ENCODE measurements at regions not wholly inside any gene's neighbourhood (a gene's known extent, or its start where the extent isn't known, plus 50 kb on each side); places are given as distances from the start of the nearest gene placed in this dataset.

DNA sequence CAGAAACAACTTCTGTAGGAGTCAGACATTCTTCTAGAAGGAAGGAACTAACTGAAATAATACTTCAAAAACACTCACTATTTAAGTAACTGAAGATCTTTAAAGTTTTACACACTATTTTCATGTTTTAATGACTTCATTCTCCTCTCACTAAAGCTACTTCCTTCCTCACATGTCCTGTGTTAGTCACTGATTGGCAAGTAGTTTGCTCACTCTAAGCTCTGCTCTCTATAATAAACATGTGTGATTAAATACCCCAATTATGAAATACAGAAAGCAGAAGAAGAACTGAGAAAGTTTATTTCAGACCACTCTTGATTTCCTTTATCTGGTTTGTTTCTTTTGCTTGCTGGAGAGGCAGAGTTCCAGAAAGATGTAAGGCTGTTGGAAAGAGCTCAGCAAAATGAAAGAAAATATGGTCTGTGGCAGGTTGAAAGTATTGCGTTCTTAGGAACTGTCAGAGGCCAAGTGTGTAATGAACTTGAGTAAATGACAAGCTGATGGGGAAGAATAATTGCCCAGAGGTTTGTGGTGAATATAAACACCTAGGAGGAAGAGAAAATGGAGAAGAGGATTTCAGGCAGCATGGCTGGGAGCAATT lies 522.0 kb upstream of the SEL1L start:
- Histone ChIP-seq H3K9me3 (ENCODE audit: control insufficient read depth in 1 of 2, low read length in 2 of 2) (no peaks in the 10 kb centered on the region), H3K4me1 (ENCODE audit: control insufficient read depth in 1 of 2, insufficient read depth in 2 of 2, low read length in 2 of 2) (no peaks in the 10 kb centered on the region), H3K27me3 (ENCODE audit: low read depth, low read length) (no peaks in the 10 kb centered on the region), H3K36me3 (ENCODE audit: control insufficient read depth in 1 of 2, insufficient read depth in 2 of 2, low read length in 2 of 2) (no peaks in the 10 kb centered on the region), H3K27ac (ENCODE audit: low read length) (no peak overlapping the region), H3K4me3 (ENCODE audit: low read depth in 1 of 2, low read length in 2 of 2) (no peak overlapping the region)

DNA sequence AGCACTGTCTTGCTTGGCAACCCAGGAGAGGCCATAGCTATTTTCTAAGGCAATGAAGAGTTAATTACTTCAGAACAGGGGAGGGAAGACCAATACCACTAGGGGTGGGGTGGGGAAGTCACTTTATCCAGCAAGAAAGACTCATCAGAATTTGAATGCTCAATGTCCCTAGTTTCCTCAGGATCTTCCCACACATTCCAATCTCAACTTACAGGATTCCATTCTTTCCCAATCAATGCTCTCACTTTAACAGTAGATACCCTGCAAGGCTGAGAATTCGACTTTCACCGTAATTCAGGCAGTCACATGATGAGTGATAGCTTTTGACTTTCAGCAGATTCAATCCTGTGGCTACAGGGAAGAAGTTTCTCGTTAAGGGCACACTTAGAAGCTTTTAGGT lies 526.6 kb upstream of the SEL1L start:
- H3K4me1 ChIP-seq (ENCODE audit: control insufficient read depth in 1 of 2, insufficient read depth in 2 of 2, low read length in 2 of 2), result no peaks in the 10 kb centered on the region
- H3K36me3 ChIP-seq (ENCODE audit: control insufficient read depth in 1 of 2, insufficient read depth in 2 of 2, low read length in 2 of 2), result no peaks in the 10 kb centered on the region
- H3K27me3 ChIP-seq (ENCODE audit: low read depth, low read length), result no peaks in the 10 kb centered on the region
- H3K9me3 ChIP-seq (ENCODE audit: control insufficient read depth in 1 of 2, low read length in 2 of 2), result no peaks in the 10 kb centered on the region
- H3K4me3 ChIP-seq (ENCODE audit: low read depth in 1 of 2, low read length in 2 of 2), result no peak overlapping the region
- H3K27ac ChIP-seq (ENCODE audit: low read length), result no peak overlapping the region

DNA sequence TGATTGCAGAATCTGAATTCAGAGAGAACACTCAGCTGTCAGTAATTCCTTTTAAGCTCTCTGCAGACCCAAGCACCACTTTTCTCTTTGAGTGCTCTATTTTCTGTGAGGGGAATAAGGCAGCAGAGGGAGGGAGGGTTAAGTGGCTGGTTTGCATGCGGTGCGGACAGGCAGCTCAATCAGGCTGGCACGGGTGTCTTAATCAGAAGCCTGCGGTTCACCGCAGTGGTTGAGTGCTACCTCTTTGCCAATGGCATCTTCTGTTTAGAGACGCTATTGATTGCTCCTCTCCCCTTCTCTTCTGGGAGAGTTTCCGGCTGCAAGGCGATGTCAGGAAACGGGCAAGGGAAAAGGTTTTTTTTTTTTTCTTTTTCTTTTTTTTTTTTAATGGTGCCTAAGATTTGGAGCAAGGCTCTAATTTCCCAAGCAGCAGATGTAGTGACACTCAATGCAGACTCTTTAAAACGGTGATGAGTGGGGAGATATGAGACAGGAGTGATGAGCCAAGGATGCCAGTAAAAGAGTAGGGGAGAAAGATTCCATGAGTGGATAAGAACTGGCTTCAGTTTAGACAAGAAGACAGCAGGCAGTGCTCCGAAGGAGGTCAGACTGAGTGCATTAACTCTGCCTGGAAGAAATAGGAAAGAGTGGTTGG lies 533.7 kb upstream of the SEL1L start:
- H3K36me3 ChIP-seq (ENCODE audit: control insufficient read depth in 1 of 2, insufficient read depth in 2 of 2, low read length in 2 of 2), result no peaks in the 10 kb centered on the region
- H3K9me3 ChIP-seq (ENCODE audit: control insufficient read depth in 1 of 2, low read length in 2 of 2), result no peaks in the 10 kb centered on the region
- H3K4me3 ChIP-seq (ENCODE audit: low read depth in 1 of 2, low read length in 2 of 2), result no peak overlapping the region
- no peaks in the 10 kb centered on the region for H3K4me1 ChIP-seq (ENCODE audit: control insufficient read depth in 1 of 2, insufficient read depth in 2 of 2, low read length in 2 of 2)
- no peaks in the 10 kb centered on the region for H3K27me3 ChIP-seq (ENCODE audit: low read depth, low read length)
- no peak overlapping the region for H3K27ac ChIP-seq (ENCODE audit: low read length)

DNA sequence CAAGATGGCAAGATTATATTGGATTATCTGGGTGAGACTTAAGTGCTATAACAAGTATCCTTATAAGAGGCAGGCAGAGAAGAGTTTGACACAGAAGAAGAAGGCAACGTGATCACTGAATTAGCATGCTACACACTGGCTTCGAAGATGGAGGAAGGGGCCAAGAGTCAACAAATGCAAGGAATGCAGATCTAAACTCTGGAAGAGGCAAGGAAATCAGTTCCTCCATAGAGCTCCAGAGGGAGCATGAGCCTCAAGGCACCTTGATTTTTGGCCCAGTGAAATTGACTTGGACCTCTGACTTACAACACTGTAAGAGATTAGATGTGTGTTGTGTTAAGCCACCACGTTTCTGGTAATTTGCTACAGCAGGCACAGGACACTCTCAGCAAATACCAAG lies 536.4 kb upstream of the SEL1L start:
- Histone ChIP-seq H3K27ac (ENCODE audit: low read length) (no peak overlapping the region), H3K27me3 (ENCODE audit: low read depth, low read length) (no peaks in the 10 kb centered on the region), H3K9me3 (ENCODE audit: control insufficient read depth in 1 of 2, low read length in 2 of 2) (no peaks in the 10 kb centered on the region), H3K4me3 (ENCODE audit: low read depth in 1 of 2, low read length in 2 of 2) (no peak overlapping the region), H3K36me3 (ENCODE audit: control insufficient read depth in 1 of 2, insufficient read depth in 2 of 2, low read length in 2 of 2) (no peaks in the 10 kb centered on the region), H3K4me1 (ENCODE audit: control insufficient read depth in 1 of 2, insufficient read depth in 2 of 2, low read length in 2 of 2) (no peaks in the 10 kb centered on the region)

DNA sequence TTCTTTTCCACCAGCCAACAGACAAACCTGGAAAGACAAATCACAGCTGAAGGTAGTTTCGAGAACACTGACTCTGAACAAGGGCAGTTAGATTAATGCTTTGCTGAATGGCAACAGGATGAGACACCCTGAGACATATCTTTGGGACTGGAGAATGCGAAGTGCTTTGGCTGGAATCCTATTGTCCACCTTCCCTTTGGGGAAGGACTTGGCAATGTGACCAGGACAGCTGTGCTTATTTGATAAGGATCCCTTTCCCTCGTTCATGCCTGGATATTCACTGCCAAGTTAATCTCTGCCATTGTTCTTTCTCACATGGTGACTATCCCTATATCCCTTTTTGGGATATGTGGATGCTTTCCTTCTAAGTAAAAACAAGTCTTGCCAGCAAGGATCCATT lies 537.1 kb upstream of the SEL1L start:
- Histone ChIP-seq H3K4me1 (ENCODE audit: control insufficient read depth in 1 of 2, insufficient read depth in 2 of 2, low read length in 2 of 2) (no peaks in the 10 kb centered on the region), H3K27me3 (ENCODE audit: low read depth, low read length) (no peaks in the 10 kb centered on the region), H3K4me3 (ENCODE audit: low read depth in 1 of 2, low read length in 2 of 2) (no peak overlapping the region), H3K27ac (ENCODE audit: low read length) (no peak overlapping the region), H3K9me3 (ENCODE audit: control insufficient read depth in 1 of 2, low read length in 2 of 2) (no peaks in the 10 kb centered on the region), H3K36me3 (ENCODE audit: control insufficient read depth in 1 of 2, insufficient read depth in 2 of 2, low read length in 2 of 2) (no peaks in the 10 kb centered on the region)

DNA sequence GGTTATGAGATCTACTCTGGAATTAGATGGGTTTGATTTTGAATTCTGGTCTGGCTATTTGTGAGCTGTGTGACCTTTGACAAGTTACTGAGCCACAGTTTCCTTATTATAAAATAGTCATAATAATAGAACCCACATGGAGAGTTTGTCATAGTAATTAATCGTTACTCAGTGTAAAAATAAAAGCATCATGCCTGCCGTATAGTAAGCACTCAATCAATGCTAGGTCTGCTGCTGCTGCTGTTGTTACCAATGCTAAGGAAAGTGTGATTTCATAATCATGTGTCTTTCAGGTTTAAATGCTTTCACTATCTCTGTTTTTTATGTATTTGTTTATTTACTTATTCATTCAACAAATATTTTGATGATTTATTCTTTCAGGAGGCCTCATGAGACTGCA lies 539.9 kb upstream of the SEL1L start:
- Histone ChIP-seq H3K27ac (ENCODE audit: low read length) (no peak overlapping the region), H3K36me3 (ENCODE audit: control insufficient read depth in 1 of 2, insufficient read depth in 2 of 2, low read length in 2 of 2) (no peaks in the 10 kb centered on the region), H3K9me3 (ENCODE audit: control insufficient read depth in 1 of 2, low read length in 2 of 2) (no peaks in the 10 kb centered on the region), H3K27me3 (ENCODE audit: low read depth, low read length) (no peaks in the 10 kb centered on the region), H3K4me1 (ENCODE audit: control insufficient read depth in 1 of 2, insufficient read depth in 2 of 2, low read length in 2 of 2) (no peaks in the 10 kb centered on the region), H3K4me3 (ENCODE audit: low read depth in 1 of 2, low read length in 2 of 2) (no peak overlapping the region)

DNA sequence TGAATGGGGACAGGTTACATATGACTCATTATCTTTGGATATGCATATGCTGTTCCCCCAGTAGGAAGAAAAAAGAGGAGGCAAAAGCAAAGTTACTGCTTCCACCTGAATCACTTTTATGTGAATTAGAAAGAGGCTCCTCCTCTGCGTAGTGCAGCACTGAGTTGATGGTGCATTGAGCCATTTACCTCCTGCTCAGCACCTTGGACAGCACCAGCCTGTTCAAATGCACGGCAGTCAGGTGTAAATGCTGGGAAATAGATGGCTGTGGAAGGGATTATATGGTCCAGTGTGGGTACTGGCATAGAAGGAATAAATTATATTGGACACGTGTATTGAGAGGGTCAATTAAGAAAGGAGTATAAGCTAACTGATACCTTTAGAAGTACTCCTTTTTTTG lies 541.9 kb upstream of the SEL1L start:
- Histone ChIP-seq H3K9me3 (ENCODE audit: control insufficient read depth in 1 of 2, low read length in 2 of 2) (no peaks in the 10 kb centered on the region), H3K4me1 (ENCODE audit: control insufficient read depth in 1 of 2, insufficient read depth in 2 of 2, low read length in 2 of 2) (no peaks in the 10 kb centered on the region), H3K27ac (ENCODE audit: low read length) (no peak overlapping the region), H3K27me3 (ENCODE audit: low read depth, low read length) (no peaks in the 10 kb centered on the region), H3K4me3 (ENCODE audit: low read depth in 1 of 2, low read length in 2 of 2) (no peak overlapping the region), H3K36me3 (ENCODE audit: control insufficient read depth in 1 of 2, insufficient read depth in 2 of 2, low read length in 2 of 2) (no peaks in the 10 kb centered on the region)

DNA sequence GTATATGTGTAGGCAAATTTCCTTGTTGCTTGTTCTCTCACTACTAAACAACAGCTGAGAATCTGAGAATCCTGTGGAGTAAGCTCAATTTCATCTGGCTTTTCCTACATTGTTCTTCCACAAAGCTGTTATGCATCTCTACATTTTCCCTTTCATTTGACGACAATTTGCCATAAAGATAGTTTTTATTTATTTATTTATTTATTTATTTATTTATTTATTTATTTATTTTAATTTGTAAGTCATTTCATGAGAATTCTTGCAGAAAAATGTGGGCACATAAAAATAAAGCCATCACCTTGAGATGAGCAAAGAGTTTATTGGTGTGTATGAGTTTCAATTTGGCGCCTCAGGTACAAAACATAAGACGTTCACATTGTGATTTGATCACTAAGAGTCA lies 545.9 kb upstream of the SEL1L start:
- no peaks in the 10 kb centered on the region for H3K27me3 ChIP-seq (ENCODE audit: low read depth, low read length)

DNA sequence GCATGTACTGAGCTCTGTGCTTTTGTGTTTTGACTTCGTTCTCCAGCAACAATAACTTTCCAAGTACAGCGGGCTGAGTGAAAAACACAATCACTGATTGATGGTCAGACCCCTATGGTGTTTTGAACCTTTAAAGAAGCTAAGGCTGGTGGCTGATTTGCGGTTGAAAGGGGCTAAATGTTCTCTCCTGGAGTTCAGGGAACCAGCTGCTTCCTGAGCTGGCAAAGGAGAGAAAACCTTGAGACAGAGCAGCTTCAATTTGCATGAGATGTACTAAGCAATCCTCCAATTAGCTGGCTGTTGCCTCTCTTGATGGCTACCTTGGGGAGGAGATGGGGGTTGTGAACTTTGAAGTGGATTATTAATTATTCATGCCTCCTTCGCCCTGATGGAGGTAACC lies 546.7 kb upstream of the SEL1L start:
- Histone ChIP-seq H3K4me3 (ENCODE audit: low read depth in 1 of 2, low read length in 2 of 2) (no peak overlapping the region), H3K27me3 (ENCODE audit: low read depth, low read length) (no peaks in the 10 kb centered on the region), H3K27ac (ENCODE audit: low read length) (no peak overlapping the region), H3K9me3 (ENCODE audit: control insufficient read depth in 1 of 2, low read length in 2 of 2) (no peaks in the 10 kb centered on the region), H3K36me3 (ENCODE audit: control insufficient read depth in 1 of 2, insufficient read depth in 2 of 2, low read length in 2 of 2) (no peaks in the 10 kb centered on the region), H3K4me1 (ENCODE audit: control insufficient read depth in 1 of 2, insufficient read depth in 2 of 2, low read length in 2 of 2) (no peaks in the 10 kb centered on the region)

More for the DNA sequence above, 545.9 kb upstream of the SEL1L start:
- Histone ChIP-seq H3K9me3 (ENCODE audit: control insufficient read depth in 1 of 2, low read length in 2 of 2) (no peaks in the 10 kb centered on the region), H3K27ac (ENCODE audit: low read length) (no peak overlapping the region), H3K4me1 (ENCODE audit: control insufficient read depth in 1 of 2, insufficient read depth in 2 of 2, low read length in 2 of 2) (no peaks in the 10 kb centered on the region), H3K36me3 (ENCODE audit: control insufficient read depth in 1 of 2, insufficient read depth in 2 of 2, low read length in 2 of 2) (no peaks in the 10 kb centered on the region), H3K4me3 (ENCODE audit: low read depth in 1 of 2, low read length in 2 of 2) (no peak overlapping the region)

DNA sequence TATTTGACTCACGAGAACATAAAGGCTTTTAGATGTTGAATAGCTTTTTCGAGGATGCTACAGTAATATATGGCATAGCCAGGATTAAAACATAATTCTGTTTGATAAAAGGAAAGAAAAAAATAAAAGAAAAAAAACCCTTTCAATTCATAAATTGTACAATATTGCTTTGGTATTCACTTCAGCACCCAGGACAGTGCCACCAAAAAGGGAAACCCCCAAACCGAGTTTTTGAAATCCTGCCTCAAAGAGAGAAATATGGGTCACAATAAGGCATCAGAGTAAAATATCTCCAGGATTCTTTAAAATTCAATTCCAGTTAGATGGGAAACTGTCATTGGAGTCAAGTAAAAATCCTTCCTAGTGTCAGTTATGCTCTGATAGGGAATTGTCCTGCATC lies 551.2 kb upstream of the SEL1L start:
- Histone ChIP-seq H3K4me1 (ENCODE audit: control insufficient read depth in 1 of 2, insufficient read depth in 2 of 2, low read length in 2 of 2) (no peaks in the 10 kb centered on the region), H3K4me3 (ENCODE audit: low read depth in 1 of 2, low read length in 2 of 2) (no peak overlapping the region), H3K9me3 (ENCODE audit: control insufficient read depth in 1 of 2, low read length in 2 of 2) (no peaks in the 10 kb centered on the region), H3K27me3 (ENCODE audit: low read depth, low read length) (no peaks in the 10 kb centered on the region), H3K27ac (ENCODE audit: low read length) (no peak overlapping the region), H3K36me3 (ENCODE audit: control insufficient read depth in 1 of 2, insufficient read depth in 2 of 2, low read length in 2 of 2) (no peaks in the 10 kb centered on the region)

DNA sequence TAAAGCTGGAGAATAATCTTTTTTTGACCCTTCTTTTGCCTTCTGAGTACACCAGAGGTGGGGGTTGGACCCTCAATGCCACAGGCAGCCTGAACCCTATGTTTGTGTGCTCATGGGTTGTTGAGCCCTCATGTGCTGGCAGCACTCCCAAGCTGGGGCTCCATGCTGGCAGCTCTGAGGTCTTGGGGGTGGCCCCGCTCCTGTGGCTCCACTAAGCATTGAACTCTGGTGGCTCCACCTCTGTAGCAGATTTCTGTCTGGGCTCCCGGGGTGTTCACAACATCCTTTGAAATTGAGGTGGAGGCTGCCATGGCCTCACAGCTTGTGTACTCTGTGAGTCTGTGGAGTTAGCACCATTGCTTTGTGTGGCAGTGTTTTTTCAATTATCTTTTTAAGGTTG lies 557.4 kb upstream of the SEL1L start:
- no peak overlapping the region for H3K4me3 ChIP-seq (ENCODE audit: low read depth in 1 of 2, low read length in 2 of 2)
- no peaks in the 10 kb centered on the region for H3K9me3 ChIP-seq (ENCODE audit: control insufficient read depth in 1 of 2, low read length in 2 of 2)
- no peaks in the 10 kb centered on the region for H3K36me3 ChIP-seq (ENCODE audit: control insufficient read depth in 1 of 2, insufficient read depth in 2 of 2, low read length in 2 of 2)
- no peaks in the 10 kb centered on the region for H3K4me1 ChIP-seq (ENCODE audit: control insufficient read depth in 1 of 2, insufficient read depth in 2 of 2, low read length in 2 of 2)
- no peak overlapping the region for H3K27ac ChIP-seq (ENCODE audit: low read length)
- no peaks in the 10 kb centered on the region for H3K27me3 ChIP-seq (ENCODE audit: low read depth, low read length)

DNA sequence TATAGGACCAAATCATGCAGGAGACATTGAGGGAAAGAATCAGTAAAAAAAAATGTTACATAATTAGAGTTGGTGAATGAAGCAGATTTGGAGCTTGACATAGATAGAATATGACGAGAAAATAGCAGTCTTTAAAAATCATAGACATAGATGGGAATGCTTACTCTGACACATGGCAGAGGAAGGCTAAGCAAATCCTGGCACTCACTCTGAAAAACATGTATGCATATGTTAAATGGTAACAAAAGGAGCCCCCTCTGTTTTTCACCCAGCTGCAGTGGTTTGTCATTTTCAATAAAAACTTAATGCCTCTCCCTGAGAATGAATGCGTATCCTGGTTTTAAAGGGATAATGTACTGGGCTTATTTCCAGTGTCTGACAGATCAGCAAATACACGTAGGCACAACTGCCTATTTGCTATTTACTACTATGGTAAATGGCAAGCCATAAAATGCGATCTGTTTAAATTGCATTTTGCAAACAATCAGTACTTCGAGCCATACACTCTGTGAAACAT lies 561.2 kb upstream of the SEL1L start:
- H3K36me3 ChIP-seq (ENCODE audit: control insufficient read depth in 1 of 2, insufficient read depth in 2 of 2, low read length in 2 of 2), result no peaks in the 10 kb centered on the region
- H3K27ac ChIP-seq (ENCODE audit: low read length), result no peak overlapping the region
- H3K27me3 ChIP-seq (ENCODE audit: low read depth, low read length), result no peaks in the 10 kb centered on the region
- no peaks in the 10 kb centered on the region for H3K9me3 ChIP-seq (ENCODE audit: control insufficient read depth in 1 of 2, low read length in 2 of 2)
- H3K4me3 ChIP-seq (ENCODE audit: low read depth in 1 of 2, low read length in 2 of 2), result no peak overlapping the region
- no peaks in the 10 kb centered on the region for H3K4me1 ChIP-seq (ENCODE audit: control insufficient read depth in 1 of 2, insufficient read depth in 2 of 2, low read length in 2 of 2)
